SU-DHL-6 (cell line): ENCODE measurements at regions not wholly inside any gene's neighbourhood (a gene's known extent, or its start where the extent isn't known, plus 50 kb on each side); places are given as distances from the start of the nearest gene placed in this dataset.
"Not testable (repeated sequence)": the region's sequence is repeated elsewhere in the genome, so short reads cannot be mapped to it uniquely, and the experiment has no call there.

Experiments
- H2AFZ ChIP-seq: fragments of 200-600 bp; sonication (generic); 2 replicates; pipeline ENCODE4 v1.6.1; 2014; ENCODE audit warnings: low read depth, mild to moderate bottlenecking, moderate library complexity, mixed read lengths, antibody characterized with exemption, low read length; ENCODE audit not compliant: severe bottlenecking
- H3F3A ChIP-seq: fragments of 200-600 bp; shearing (Covaris generic); 2 replicates; pipeline ENCODE4 v1.6.0; 2016; ENCODE audit warnings: antibody characterized with exemption, mild to moderate bottlenecking; ENCODE audit not compliant: insufficient read depth
- H3K27ac ChIP-seq: fragments of 200-600 bp; sonication (generic); 2 replicates; pipeline ENCODE4 v1.5.1; 2016; ENCODE audit warnings: low read depth, mild to moderate bottlenecking, low read length, moderate library complexity, mixed read lengths
- H3K27me3 ChIP-seq: fragments of 200-600 bp; sonication (generic), shearing (Covaris generic); 2 replicates; pipeline ENCODE4 v1.6.0; 2014; ENCODE audit warnings: mild to moderate bottlenecking, low read length
- H3K36me3 ChIP-seq: fragments of 200-600 bp; sonication (generic); 2 replicates; pipeline ENCODE4 v1.6.1; 2014; ENCODE audit warnings: mild to moderate bottlenecking, low read length, mixed read lengths
- H3K4me2 ChIP-seq: fragments of 300-600, 200-600 bp; shearing (Covaris generic), sonication (generic); 2 replicates; pipeline ENCODE4 v1.6.0; 2014; ENCODE audit warnings: low read length, low read depth, mild to moderate bottlenecking; ENCODE audit not compliant: poor library complexity, severe bottlenecking
- H3K4me3 ChIP-seq: fragments of 200-600 bp; sonication (generic); 2 replicates; pipeline ENCODE4 v1.5.1; 2014; ENCODE audit warnings: antibody characterized with exemption, low read length, mild to moderate bottlenecking, mixed read lengths; ENCODE audit not compliant: insufficient read depth, poor library complexity, severe bottlenecking
- H3K79me2 ChIP-seq: fragments of 200-600 bp; sonication (generic); 2 replicates; pipeline ENCODE4 v1.6.1; 2014; ENCODE audit warnings: mild to moderate bottlenecking, low read length, moderate library complexity; ENCODE audit not compliant: insufficient read depth
- H3K9ac ChIP-seq: fragments of 200-600 bp; sonication (generic); 2 replicates; pipeline ENCODE4 v1.7.0; 2014; ENCODE audit warnings: mild to moderate bottlenecking, low read length
- H3K9me2 ChIP-seq: fragments of 200-600 bp; sonication (generic); replicated peaks from 2 replicates; pipeline ENCODE4 v1.6.1; 2014; ENCODE audit warnings: low read length; ENCODE audit not compliant: insufficient read depth
- H3K9me3 ChIP-seq: fragments of 200-600 bp; sonication (generic); 2 replicates; pipeline ENCODE4 v1.6.1; 2014; ENCODE audit warnings: low read length, mixed read lengths; ENCODE audit not compliant: insufficient read depth
- H4K20me1 ChIP-seq: fragments of 200-600 bp; sonication (generic); 2 replicates; pipeline ENCODE4 v1.6.1; 2014; ENCODE audit warnings: low read depth, mild to moderate bottlenecking, antibody characterized with exemption, low read length, moderate library complexity, mixed read lengths
- CTCF ChIP-seq: fragments of 200-600 bp; sonication (generic); IDR thresholded peaks from one replicate; pipeline ENCODE4 v1.5.1; 2017; ENCODE audit warnings: antibody characterized with exemption, mild to moderate bottlenecking, low read length, moderate library complexity; ENCODE audit not compliant: insufficient read depth, poor library complexity, severe bottlenecking
- EZH2phosphoT487 ChIP-seq: fragments of 200-600 bp; sonication (generic), shearing (Covaris generic); conservative IDR thresholded peaks from 2 replicates; pipeline ENCODE4 v1.6.1; 2018; ENCODE audit warnings: mild to moderate bottlenecking, antibody characterized with exemption, low read length, moderate library complexity, mixed read lengths

- Histone ChIP-seq H4K20me1 (no peaks in the 10 kb centered on the region), H3K27ac (no peak overlapping the region), H2AFZ (no peak overlapping the region), H3K36me3 (no peaks in the 10 kb centered on the region), H3K79me2 (no peaks in the 10 kb centered on the region), H3K9me2 (no peaks in the 10 kb centered on the region), H3K4me2 (no peak overlapping the region), H3K9ac (no peak overlapping the region), H3F3A (no peaks in the 10 kb centered on the region), H3K27me3 (no peaks in the 10 kb centered on the region), H3K4me3 (no peak overlapping the region), H3K9me3 (no peaks in the 10 kb centered on the region; the same call in 1 of the 2 replicates)
- TF ChIP-seq EZH2phosphoT487: no peak
- no peak for TF ChIP-seq CTCF
Observed at GRCh38 chr6:1477432-1478090, 88.2 kb downstream of the FOXF2 start.

DNA sequence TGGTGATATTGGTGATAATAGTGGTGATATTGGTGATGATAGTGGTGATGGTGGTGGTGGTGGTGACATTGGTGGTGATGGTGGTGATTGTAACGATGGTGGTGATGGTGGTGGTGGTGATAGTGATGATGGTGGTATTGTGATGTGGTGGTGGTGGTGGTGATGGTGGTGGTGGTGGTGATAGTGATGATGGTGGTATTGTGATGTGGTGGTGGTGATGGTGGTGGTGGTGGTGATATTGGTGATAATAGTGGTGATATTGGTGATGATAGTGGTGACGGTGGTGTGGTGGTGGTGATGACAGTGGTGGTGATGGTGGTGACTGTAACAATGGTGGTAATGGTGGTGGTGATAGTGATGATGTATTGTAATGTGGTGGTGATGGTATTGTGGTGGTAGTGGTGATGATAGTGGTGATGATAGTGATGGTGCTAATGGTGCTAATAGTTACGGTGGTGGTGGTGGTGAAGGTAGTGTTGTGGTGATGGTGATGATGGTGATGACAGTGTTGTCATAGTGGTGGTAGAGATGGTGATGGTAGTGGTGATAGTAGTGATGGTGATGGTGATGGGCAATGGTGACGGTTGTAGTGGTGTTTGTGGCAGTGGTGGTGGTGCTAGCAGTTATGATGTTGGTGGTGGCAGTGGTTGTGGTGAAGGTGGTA is 88.9 kb downstream of the FOXF2 start:
- not testable (repeated sequence) for H3K36me3 ChIP-seq, H3F3A ChIP-seq, H4K20me1 ChIP-seq, H3K9me3 ChIP-seq, H3K27ac ChIP-seq, H2AFZ ChIP-seq, H3K9me2 ChIP-seq, H3K4me2 ChIP-seq, H3K9ac ChIP-seq, H3K4me3 ChIP-seq, H3K27me3 ChIP-seq, H3K79me2 ChIP-seq

GRCh38 chr6:1479095-1479494 is 89.7 kb downstream of the FOXF2 start:
- no peaks in the 10 kb centered on the region for H3K9me2 ChIP-seq
- no peaks in the 10 kb centered on the region; the same call in 1 of the 2 replicates for H3K9me3 ChIP-seq
- no peak overlapping the region for H2AFZ ChIP-seq
- no peaks in the 10 kb centered on the region for H3K79me2 ChIP-seq
- H3K36me3 ChIP-seq: no peaks in the 10 kb centered on the region
- no peak overlapping the region for H3K9ac ChIP-seq
- TF ChIP-seq CTCF (no peak), EZH2phosphoT487 (no peak)
- H3K27me3 ChIP-seq: no peaks in the 10 kb centered on the region
- no peak overlapping the region for H3K4me3 ChIP-seq
- H3F3A ChIP-seq: no peaks in the 10 kb centered on the region
- no peaks in the 10 kb centered on the region for H4K20me1 ChIP-seq
- no peak overlapping the region for H3K27ac ChIP-seq
- H3K4me2 ChIP-seq: no peak overlapping the region

GRCh38 chr6:1479601-1480221 is 90.3 kb downstream of the FOXF2 start:
- H3K9me3 ChIP-seq: no peaks in the 10 kb centered on the region; the same call in 1 of the 2 replicates
- H3K4me2 ChIP-seq: no peak overlapping the region
- H3K4me3 ChIP-seq: no peak overlapping the region
- no peak for TF ChIP-seq EZH2phosphoT487
- no peak for TF ChIP-seq CTCF
- H3K9me2 ChIP-seq: no peaks in the 10 kb centered on the region
- H3K9ac ChIP-seq: no peak overlapping the region
- no peaks in the 10 kb centered on the region for H3K36me3 ChIP-seq
- no peaks in the 10 kb centered on the region for H3K27me3 ChIP-seq
- no peaks in the 10 kb centered on the region for H3F3A ChIP-seq
- H3K79me2 ChIP-seq: no peaks in the 10 kb centered on the region
- H4K20me1 ChIP-seq: no peaks in the 10 kb centered on the region
- H2AFZ ChIP-seq: no peak overlapping the region
- no peak overlapping the region for H3K27ac ChIP-seq
